GM21825 (cell line): ENCODE measurements at regions not wholly inside any gene's neighbourhood (a gene's known extent, or its start where the extent isn't known, plus 50 kb on each side); places are given as distances from the start of the nearest gene placed in this dataset.

ENCODE experiments used
- ATAC-seq: cut with Tn5 transposase; IDR thresholded peaks from one replicate; pipeline ENCODE4 v1.9.1; 2021; ENCODE audit warnings: mild to moderate bottlenecking, moderate library complexity; ENCODE audit not compliant: unreplicated experiment

DNA sequence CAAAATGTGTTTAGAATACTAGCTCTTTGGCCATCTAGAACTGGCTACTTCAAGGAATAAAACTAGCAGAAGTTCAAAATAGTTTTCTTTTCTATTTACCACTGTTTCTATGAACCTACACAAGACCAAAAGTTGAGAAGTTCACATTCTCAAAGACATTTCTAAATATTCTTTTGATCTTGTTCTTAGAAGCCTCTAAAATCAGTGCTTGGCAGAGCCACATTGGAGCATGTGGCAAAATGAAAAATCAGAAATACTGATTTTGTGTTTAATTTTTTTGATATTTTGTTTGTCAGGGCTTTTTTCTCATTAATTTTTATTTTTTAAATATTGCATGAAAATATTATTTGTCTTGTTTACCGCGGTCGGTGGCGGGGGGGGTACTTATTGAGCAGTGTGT is 853.8 kb upstream of the INTU start:
- no peak for ATAC-seq

GRCh38 chr4:126779436-126780166 is 853.2 kb upstream of the INTU start:
- ATAC-seq: no peak

DNA sequence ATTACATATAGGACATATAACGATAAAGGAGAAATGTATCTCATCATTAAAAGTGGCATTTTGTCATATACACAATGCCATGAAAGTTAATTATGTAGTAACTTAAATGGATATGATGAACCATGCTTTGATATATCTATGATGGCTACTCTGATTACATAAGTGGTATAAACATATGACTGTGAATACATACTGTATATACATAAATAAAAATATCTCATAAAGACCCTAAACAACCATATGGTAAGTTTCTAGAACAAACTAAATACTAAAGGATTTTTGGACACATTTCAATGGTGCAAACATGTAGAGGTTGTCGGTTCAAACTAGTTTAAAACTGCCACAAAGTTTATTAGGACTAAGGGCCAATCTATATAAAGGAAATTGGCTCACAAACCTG is 849.6 kb upstream of the INTU start:
- ATAC-seq: no peak

DNA sequence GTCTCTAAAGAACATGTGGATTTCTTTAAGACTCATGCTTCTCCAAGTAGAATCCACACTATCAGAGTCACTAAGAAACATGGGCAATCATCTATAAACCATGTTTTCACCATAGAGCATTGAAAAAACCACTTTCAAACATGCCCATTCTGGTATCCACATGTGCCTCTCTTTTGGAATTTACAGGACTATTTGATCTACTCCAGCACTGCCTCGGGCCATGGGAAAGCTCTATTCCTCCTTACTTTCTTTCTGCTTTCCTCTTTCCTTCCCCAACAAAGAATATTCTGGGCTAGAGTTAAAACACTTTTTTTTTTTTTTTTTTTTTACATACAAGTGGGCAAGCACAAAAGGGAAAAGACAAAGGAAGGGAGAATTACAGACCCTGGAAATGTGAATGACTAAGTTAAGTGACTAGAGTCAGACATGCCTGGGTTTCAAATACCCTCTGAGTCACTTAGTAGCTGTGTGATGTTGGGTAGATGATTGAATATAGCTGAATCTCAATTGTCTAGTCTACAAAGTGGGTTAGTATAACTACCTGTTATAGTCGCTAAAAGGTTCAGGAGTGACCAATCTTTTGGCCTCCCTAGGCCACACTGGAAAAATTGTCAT is 847.7 kb upstream of the INTU start:
- ATAC-seq: no peak

DNA sequence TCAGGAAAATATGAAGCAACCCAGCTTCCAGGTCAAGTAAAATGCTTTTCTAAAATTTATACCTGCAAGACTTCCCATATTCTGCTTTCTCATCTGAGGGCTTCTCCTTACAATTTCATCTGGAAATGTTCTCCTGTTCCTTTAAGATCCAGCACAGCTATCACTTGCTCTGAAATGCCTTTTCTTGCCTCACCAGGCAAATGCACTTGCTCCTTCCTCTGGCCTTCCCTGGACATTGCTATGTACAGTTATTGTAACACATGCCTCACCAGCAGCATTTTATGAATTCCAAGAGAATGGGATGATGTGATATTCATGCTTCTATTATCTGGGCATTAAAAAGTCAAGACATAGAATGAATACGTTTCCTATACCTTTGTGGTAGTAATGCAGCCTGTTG is 842.1 kb upstream of the INTU start:
- no peak for ATAC-seq

- ATAC-seq: no peak
Observed at GRCh38 chr4:126794363-126794762, 838.4 kb upstream of the INTU start.

DNA sequence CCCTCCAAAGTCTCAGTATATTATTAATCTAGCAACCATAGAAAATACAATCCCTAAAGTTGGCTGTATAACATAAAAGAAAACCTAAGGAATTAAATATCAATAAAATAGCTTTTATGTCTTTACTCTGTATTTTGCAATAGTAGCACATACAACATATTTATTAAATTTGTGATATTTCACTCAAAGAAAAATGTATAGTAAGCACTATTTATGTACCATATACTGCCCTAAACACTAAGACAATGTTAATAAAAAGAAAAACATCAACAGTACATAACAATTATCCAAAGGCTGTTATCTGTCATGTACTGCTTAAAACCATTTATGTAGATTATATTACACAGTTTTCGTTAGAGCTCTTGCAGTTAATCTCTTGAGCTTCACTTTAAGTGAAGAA is 834.5 kb upstream of the INTU start:
- no peak for ATAC-seq

DNA sequence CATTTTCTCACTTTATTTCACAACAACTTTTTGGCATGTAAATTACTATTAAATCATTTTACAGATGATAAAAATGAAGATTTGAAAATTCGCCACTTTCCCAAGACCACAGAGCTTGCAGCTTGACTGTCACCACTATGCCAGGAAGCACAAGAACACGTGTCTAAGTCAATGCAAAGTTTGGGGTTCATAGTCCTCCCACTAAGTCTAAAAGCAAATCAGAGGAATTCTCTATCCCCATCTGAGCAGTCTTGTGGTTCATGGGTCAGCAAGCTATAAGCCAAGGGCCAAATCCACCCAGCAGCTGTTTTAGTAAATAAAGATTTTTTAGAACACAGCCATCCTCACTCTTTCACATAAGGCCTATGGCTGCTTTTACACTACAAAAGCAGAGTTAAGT is 833.3 kb upstream of the INTU start:
- ATAC-seq: no peak

GRCh38 chr4:126799971-126800574 is 832.7 kb upstream of the INTU start:
- no peak for ATAC-seq

GRCh38 chr4:126800575-126801141 is 832.1 kb upstream of the INTU start:
- ATAC-seq: no peak

GRCh38 chr4:126807132-126807531 is 825.6 kb upstream of the INTU start:
- no peak for ATAC-seq

DNA sequence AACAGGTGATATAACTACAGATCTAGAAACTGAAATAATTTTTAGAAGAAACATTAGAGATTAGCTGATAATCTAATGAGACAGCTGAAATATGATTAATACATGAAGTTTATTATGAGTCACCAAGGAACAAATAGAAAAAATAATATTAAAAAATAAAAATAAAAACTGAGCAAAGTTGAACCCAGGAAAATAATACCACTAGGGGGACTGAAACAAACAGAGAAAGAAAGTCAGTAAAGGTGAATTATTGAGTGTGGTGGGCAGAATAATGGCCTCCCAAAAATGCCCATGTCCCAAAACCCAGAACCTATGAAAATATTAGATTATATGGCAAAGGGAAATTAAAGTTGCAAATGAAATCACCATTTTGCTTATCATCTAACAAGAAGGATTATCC is 820.7 kb upstream of the INTU start:
- no peak for ATAC-seq

GRCh38 chr4:126820631-126821030 is 812.1 kb upstream of the INTU start:
- ATAC-seq: no peak

DNA sequence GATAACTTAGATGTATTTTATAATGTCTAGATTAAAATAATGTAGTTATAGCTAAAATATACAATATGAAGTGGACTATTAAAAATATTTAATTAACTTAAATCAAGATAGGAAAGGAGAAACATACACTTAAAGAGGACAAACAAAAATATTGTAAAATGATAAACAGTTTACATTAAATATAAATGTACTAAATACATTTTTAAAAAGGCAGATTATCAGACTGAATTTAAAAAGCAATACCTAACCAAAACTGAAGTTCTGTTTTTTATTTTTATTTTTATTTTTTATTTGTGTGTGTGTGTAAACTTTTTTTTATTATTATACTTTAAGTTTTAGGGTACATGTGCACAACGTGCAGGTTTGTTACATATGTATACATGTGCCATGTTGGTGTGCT is 811.6 kb upstream of the INTU start:
- ATAC-seq: no peak

DNA sequence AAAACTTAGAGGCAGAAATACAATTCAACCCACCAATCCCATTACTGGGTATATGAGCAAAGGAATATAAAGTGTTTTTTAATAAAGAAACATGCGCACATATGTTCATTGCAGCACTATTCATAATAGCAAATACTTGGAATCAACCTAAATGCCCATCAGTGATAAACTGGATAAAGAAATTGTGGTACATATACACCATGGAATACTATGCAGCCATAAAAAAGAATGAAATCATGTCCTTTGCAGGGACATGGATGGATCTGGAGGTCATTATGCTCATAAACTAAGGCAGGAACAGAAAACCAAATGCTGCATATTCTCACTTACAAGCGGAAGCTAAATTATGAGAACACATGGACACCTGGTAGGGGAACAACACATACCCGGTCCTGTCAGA is 807.7 kb upstream of the INTU start:
- ATAC-seq: no peak

DNA sequence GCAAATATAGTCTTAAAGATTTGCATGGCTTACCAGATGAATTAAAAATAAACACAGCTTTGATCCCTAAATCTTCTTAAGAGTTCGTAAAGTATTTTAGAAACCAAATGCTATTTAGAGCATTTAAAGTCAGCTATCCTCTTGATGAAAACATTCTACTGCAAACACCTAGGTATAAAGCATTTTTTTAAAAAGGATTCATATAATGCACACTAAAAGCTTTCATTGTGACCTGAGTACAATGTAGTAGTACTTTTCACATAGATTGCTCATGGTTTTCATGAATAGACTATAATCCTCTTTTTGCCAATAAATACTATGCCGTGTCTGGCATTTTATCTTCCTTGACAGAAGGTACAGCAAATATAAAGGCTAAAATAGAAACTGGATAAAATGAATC is 805.1 kb upstream of the INTU start:
- no peak for ATAC-seq

DNA sequence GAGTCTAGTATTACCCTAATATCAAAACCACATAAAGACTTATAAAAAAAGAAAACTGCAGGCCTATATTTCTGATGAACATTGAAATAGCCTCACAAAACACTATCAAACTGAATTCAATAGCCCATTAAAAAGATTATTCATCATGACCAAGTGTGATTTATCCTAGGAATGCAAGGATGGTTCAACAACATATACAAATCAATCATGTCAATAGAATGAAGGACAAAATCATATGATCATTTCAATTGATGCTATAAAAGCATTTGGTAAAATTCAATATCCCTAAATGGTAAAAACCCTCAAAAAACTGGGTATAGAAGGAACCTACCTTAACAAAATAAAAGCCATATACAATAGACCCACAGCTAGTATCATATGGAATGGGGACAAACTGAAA is 797.9 kb upstream of the INTU start:
- ATAC-seq: no peak

DNA sequence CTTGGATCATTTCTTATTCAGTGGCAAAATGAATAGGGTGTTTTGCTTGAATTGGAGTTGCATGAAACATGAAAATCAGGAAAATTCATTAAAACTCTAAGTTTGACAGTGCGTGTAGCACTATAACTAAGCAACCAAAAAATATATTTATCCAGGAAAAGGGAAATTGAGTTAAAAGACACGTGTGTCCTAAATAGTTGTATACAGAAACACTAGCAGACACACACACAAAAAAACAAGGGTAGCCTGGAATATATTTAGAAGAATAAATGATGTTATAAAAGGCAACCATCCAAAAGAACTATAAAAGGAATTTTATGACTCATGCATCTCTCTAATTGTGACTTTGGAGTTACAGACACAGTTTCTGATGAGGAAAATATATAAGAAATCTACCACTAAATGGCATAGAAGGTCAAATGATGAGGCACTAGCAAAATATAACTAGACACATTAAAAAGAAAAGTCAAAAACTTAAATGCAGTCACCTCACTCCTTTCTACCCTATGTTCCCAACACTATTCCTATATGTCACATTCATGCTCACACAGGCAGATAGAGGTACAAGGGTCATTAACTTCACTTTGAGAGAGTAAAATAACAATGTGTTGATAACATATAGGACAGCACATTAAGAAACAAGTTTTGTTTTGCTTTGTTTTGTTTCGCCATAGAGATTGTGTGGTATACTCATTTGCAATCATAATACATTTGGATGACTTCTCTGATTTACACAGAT is 793.6 kb upstream of the INTU start:
- ATAC-seq: no peak

DNA sequence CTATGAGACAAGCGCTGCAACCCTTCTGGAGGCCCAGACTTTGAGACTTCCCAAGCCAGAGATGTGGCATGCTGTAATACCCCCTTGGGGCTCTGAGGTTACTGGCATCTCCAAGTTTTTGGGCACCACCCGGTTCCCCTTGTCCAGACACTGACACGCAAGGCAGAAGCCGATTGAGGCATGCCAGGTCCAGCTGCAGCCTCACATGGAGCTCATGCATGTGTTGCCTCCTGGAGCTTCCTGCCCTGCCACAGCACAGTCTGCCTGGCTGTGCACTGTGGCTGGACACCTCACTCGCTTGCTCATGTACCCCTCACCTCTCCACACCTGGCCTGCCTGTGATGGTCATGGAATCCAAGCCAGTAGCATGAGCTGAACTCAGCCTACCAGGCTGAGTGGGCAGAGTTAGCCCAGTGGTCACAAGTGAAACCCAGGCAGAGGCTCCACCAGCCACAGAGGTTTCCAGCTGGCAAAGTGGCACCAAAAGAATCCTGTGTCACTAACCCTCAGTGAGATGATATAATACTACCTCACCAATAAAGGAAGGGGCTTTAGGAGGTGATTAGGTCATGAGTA is 789.2 kb upstream of the INTU start:
- no peak for ATAC-seq

GRCh38 chr4:126850286-126850685 is 782.5 kb upstream of the INTU start:
- no peak for ATAC-seq

GRCh38 chr4:126851391-126851790 is 781.4 kb upstream of the INTU start:
- ATAC-seq: no peak
